ENCODE measurements at regions not wholly inside any gene's neighbourhood (a gene's known extent, or its start where the extent isn't known, plus 50 kb on each side); places are given as distances from the start of the nearest gene placed in this dataset.

DNA sequence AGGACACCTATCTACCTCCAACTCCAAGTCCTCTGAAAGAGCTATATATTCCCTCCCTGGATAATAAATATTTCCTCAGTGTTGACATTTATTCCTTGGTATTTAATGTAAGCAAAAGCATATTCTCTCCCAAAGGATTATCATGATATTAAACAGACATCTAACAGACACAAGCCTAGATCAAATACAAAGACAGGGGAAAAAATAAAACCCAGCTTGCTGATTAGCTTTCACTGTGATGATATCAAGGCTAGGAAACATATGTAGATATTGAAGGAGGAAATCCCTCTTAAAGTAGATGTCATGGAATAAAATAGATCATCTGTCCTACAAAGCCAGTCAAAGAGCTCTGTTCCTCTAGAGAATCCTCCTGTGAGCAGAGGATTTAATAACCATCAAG is 95.2 kb downstream of the CRPPA start:
- Mint-ChIP-seq H3K9me3 (peaks cover 0 to 14% (median 0%) of the 10 kb centered on the region in 11 donors), H3K27ac (no peak overlapping the region), H3K4me1 (no peaks in the 10 kb centered on the region), H3K27me3 (no peaks in the 10 kb centered on the region), H3K36me3 (peaks cover 0 to 5% (median 0%) of the 10 kb centered on the region in 5 donors), H3K4me3 (no peak overlapping the region)
- Histone ChIP-seq H3K9me3 (ENCODE audit: control insufficient read depth in 2 of 3, low read length in 3 of 3) (no peaks in the 10 kb centered on the region), H3K27me3 (ENCODE audit: control insufficient read depth in 2 of 2, insufficient read depth in 2 of 2, low read length in 2 of 2) (no peaks in the 10 kb centered on the region), H3K4me3 (ENCODE audit: low read length) (no peak overlapping the region), H3K4me1 (ENCODE audit: control insufficient read depth in 2 of 2, insufficient read depth in 2 of 2, low read length in 2 of 2) (no peaks in the 10 kb centered on the region), H3K27ac (ENCODE audit: low read depth, low read length) (no peak overlapping the region), H3K36me3 (ENCODE audit: control insufficient read depth in 2 of 3, insufficient read depth in 3 of 3, low read length in 3 of 3) (no peaks in the 10 kb centered on the region)
- no peak for ATAC-seq
- POLR2A ChIA-PET, result no interaction called here
- intact Hi-C loops (cut with micrococcal nuclease), result no loop called here
- CTCF ChIA-PET, result no interaction called here
- DNase-seq, result no peak

DNA sequence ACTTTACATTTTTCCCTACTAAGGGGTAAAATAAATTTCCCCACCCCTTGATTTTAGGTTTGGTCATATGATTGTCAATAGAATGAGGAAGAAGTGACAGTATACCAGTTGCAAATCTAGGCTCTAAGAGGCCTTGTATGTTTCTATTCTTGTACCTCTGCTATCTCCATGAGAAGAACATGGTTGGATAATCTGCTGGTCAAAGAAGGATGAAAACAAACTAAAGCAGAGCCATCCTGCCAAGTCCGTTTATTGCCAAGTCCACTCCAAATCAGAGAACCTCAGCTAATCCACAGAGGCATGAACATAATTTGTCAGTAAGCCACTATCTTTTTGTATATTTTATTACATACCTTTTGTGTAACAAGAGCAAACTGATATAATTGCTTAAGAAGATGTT is 98.0 kb downstream of the CRPPA start:
- Mint-ChIP-seq H3K36me3 (no peaks in the 10 kb centered on the region), H3K27ac (no peak overlapping the region), H3K9me3 (peaks cover 0 to 6% (median 0%) of the 10 kb centered on the region in 11 donors), H3K4me1 (peaks cover 0 to 1% (median 0%) of the 10 kb centered on the region in 7 donors), H3K4me3 (no peak overlapping the region), H3K27me3 (peaks cover 0 to 7% (median 0%) of the 10 kb centered on the region in 5 donors)
- H3K27ac ChIP-seq (ENCODE audit: low read depth, low read length), result no peak overlapping the region
- H3K27me3 ChIP-seq (ENCODE audit: control insufficient read depth in 2 of 2, insufficient read depth in 2 of 2, low read length in 2 of 2), result no peaks in the 10 kb centered on the region
- POLR2A ChIA-PET, result no interaction called here
- no peaks in the 10 kb centered on the region for H3K9me3 ChIP-seq (ENCODE audit: control insufficient read depth in 2 of 3, low read length in 3 of 3)
- intact Hi-C loops (cut with micrococcal nuclease), result no loop called here
- no peak for DNase-seq
- ATAC-seq, result no peak
- no peaks in the 10 kb centered on the region for H3K36me3 ChIP-seq (ENCODE audit: control insufficient read depth in 2 of 3, insufficient read depth in 3 of 3, low read length in 3 of 3)
- CTCF ChIA-PET, result no interaction called here
- H3K4me3 ChIP-seq (ENCODE audit: low read length), result no peak overlapping the region
- no peaks in the 10 kb centered on the region for H3K4me1 ChIP-seq (ENCODE audit: control insufficient read depth in 2 of 2, insufficient read depth in 2 of 2, low read length in 2 of 2)

DNA sequence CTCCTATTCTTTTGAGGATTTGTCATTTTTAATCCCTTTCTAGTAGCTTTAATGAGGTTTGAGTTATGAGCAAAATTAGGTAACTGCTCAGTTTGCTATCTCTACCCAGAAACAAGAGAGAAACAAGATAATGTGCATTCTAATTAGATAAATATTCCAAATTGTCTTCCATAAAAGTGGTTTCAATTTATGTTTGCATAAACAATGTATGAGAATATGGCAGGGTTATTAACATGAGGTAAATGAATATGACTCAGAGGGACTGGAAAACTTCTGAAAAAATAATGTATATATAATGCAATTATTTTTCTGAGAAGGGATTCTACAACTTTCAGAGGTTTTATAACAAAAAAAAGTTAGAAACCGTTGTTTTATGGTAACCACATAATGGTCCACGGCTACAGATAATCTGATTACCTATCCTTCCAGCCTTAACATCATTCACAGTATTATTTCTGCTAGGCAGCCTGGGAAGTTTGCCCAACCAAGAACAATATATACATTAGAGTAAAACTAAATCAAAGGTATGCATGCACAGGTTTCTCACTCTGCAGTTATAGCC is 101.2 kb downstream of the CRPPA start:
- H3K4me1 Mint-ChIP-seq, result peaks cover 0 to 1% (median 0%) of the 10 kb centered on the region in 7 donors
- ChIA-PET CTCF (no interaction called here), POLR2A (no interaction called here)
- no peak overlapping the region for H3K27ac Mint-ChIP-seq
- DNase-seq, result no peak
- H3K9me3 Mint-ChIP-seq, result peaks cover 0 to 4% (median 0%) of the 10 kb centered on the region in 11 donors
- no peaks in the 10 kb centered on the region for H3K27me3 ChIP-seq (ENCODE audit: control insufficient read depth in 2 of 2, insufficient read depth in 2 of 2, low read length in 2 of 2)
- H3K9me3 ChIP-seq (ENCODE audit: control insufficient read depth in 2 of 3, low read length in 3 of 3), result no peaks in the 10 kb centered on the region
- no peak overlapping the region for H3K27ac ChIP-seq (ENCODE audit: low read depth, low read length)
- no peak for ATAC-seq
- no peaks in the 10 kb centered on the region for H3K36me3 Mint-ChIP-seq
- peaks cover 0 to 7% (median 0%) of the 10 kb centered on the region in 5 donors for H3K27me3 Mint-ChIP-seq
- no peaks in the 10 kb centered on the region for H3K4me1 ChIP-seq (ENCODE audit: control insufficient read depth in 2 of 2, insufficient read depth in 2 of 2, low read length in 2 of 2)
- H3K4me3 Mint-ChIP-seq, result no peak overlapping the region
- H3K36me3 ChIP-seq (ENCODE audit: control insufficient read depth in 2 of 3, insufficient read depth in 3 of 3, low read length in 3 of 3), result no peaks in the 10 kb centered on the region
- intact Hi-C loops (cut with micrococcal nuclease), result no loop called here
- no peak overlapping the region for H3K4me3 ChIP-seq (ENCODE audit: low read length)

DNA sequence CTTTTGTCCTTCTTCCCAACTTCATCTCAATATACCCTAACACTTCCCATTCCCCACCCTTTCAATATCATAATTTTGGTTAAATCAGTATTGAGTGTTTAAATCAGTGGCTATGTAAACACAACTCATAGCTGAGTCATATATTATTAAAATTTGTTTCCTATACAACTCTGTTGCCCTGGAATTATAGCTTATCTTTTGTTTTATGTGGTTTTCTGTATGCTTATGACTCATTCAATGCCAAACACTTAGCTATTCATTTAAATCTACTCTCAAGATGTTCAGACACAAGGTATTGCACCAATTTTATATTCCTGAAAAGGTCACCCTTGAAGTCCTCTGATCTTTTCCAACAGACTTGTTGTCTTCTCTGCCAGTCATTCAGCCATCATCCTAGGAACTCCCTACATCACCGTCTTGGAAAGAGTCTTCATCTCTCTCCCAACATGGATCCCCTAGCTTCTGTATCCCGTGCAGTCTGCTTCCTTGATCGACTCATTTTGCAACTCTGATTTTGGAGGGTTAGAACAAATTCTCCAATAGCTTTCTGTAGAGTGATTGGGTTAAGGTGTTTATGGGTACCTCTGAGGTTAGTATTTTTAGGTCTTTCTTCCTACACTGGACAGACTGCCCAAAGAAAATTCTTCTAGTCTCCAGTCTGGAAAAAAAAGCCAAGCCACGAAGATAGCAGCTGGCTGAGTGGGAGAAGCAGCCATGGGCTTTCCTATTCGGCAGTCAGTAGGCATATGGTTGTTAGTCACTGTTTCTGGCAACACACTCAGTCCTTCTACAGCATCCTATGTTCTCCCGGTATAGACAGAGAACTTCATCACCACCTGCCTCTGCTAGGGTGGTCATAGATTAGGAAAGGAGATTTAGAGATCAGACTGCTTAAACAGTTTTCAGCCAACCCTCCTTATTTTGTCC is 102.1 kb downstream of the CRPPA start:
- Mint-ChIP-seq H3K4me1 (peaks cover 0 to 1% (median 0%) of the 10 kb centered on the region in 7 donors), H3K27ac (no peak overlapping the region), H3K9me3 (peaks cover 0 to 4% (median 0%) of the 10 kb centered on the region in 11 donors), H3K4me3 (no peak overlapping the region), H3K27me3 (peaks cover 0 to 7% (median 0%) of the 10 kb centered on the region in 5 donors), H3K36me3 (no peaks in the 10 kb centered on the region)
- DNase-seq, result no peak
- no peak overlapping the region for H3K4me3 ChIP-seq (ENCODE audit: low read length)
- H3K4me1 ChIP-seq (ENCODE audit: control insufficient read depth in 2 of 2, insufficient read depth in 2 of 2, low read length in 2 of 2), result no peaks in the 10 kb centered on the region
- no peaks in the 10 kb centered on the region for H3K27me3 ChIP-seq (ENCODE audit: control insufficient read depth in 2 of 2, insufficient read depth in 2 of 2, low read length in 2 of 2)
- ChIA-PET POLR2A (no interaction called here), CTCF (no interaction called here)
- ATAC-seq, result no peak
- no peaks in the 10 kb centered on the region for H3K9me3 ChIP-seq (ENCODE audit: control insufficient read depth in 2 of 3, low read length in 3 of 3)
- intact Hi-C loops (cut with micrococcal nuclease), result no loop called here
- no peaks in the 10 kb centered on the region for H3K36me3 ChIP-seq (ENCODE audit: control insufficient read depth in 2 of 3, insufficient read depth in 3 of 3, low read length in 3 of 3)
- no peak overlapping the region for H3K27ac ChIP-seq (ENCODE audit: low read depth, low read length)

DNA sequence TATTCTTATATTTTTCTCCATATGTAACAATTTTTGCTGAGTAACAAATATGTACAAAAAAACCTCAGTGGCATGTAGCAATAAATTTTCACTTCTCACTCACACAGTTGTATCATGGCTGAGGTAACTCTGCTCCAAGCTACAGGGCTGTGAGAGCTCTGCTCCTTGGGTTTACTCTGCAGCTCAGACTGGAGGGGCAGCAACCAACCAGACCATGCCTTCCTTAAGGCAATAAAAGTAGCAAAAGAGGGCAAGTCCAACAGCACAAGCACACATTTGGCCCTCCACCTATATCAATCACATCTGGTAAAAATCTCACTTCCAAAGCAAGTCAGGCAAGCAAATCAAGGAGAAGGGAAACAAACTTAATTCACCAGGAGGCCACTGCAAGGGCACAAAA is 102.9 kb downstream of the CRPPA start:
- H3K36me3 Mint-ChIP-seq, result no peaks in the 10 kb centered on the region
- ATAC-seq (no peak), DNase-seq (no peak)
- peaks cover 0 to 1% (median 0%) of the 10 kb centered on the region in 7 donors for H3K4me1 Mint-ChIP-seq
- ChIA-PET POLR2A (no interaction called here), CTCF (no interaction called here)
- intact Hi-C loops (cut with micrococcal nuclease), result no loop called here
- Histone ChIP-seq H3K4me1 (ENCODE audit: control insufficient read depth in 2 of 2, insufficient read depth in 2 of 2, low read length in 2 of 2) (no peaks in the 10 kb centered on the region), H3K27me3 (ENCODE audit: control insufficient read depth in 2 of 2, insufficient read depth in 2 of 2, low read length in 2 of 2) (no peaks in the 10 kb centered on the region), H3K27ac (ENCODE audit: low read depth, low read length) (no peak overlapping the region), H3K4me3 (ENCODE audit: low read length) (no peak overlapping the region), H3K36me3 (ENCODE audit: control insufficient read depth in 2 of 3, insufficient read depth in 3 of 3, low read length in 3 of 3) (no peaks in the 10 kb centered on the region), H3K9me3 (ENCODE audit: control insufficient read depth in 2 of 3, low read length in 3 of 3) (no peaks in the 10 kb centered on the region)
- no peak overlapping the region for H3K27ac Mint-ChIP-seq
- peaks cover 0 to 3% (median 0%) of the 10 kb centered on the region in 11 donors for H3K9me3 Mint-ChIP-seq
- peaks cover 0 to 7% (median 0%) of the 10 kb centered on the region in 5 donors for H3K27me3 Mint-ChIP-seq
- no peak overlapping the region for H3K4me3 Mint-ChIP-seq

DNA sequence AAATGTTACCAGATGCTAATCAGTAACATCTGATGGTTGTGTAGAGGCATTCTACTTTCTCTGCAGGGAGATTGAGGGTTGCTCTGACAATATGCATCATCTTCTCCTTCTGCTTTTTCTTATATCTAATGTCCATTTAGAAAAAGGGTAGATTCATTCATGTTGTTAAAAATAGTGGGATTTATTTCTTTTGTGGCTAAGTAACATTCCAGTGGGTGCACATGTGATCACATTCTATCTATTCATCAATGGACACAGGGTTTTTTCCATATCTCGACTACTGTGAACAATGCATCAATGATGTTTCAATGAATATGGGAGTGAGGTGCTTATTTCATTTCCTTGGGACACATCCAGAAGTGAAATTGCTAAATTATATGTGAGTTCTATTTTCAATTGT is 103.9 kb downstream of the CRPPA start:
- no peak overlapping the region for H3K4me3 ChIP-seq (ENCODE audit: low read length)
- Mint-ChIP-seq H3K4me1 (peaks cover 0 to 1% (median 0%) of the 10 kb centered on the region in 7 donors), H3K36me3 (no peaks in the 10 kb centered on the region), H3K4me3 (no peak overlapping the region), H3K9me3 (peaks cover 0 to 3% (median 0%) of the 10 kb centered on the region in 11 donors), H3K27ac (no peak overlapping the region), H3K27me3 (peaks cover 0 to 7% (median 0%) of the 10 kb centered on the region in 5 donors)
- no peak for ATAC-seq
- ChIA-PET POLR2A (interaction anchor here (0.6 kb wide), 1 partner anchor 14 kb away, joined by 3 read pairs; no protein-coding TSS in a partner anchor), CTCF (no interaction called here)
- no peaks in the 10 kb centered on the region for H3K4me1 ChIP-seq (ENCODE audit: control insufficient read depth in 2 of 2, insufficient read depth in 2 of 2, low read length in 2 of 2)
- no peaks in the 10 kb centered on the region for H3K9me3 ChIP-seq (ENCODE audit: control insufficient read depth in 2 of 3, low read length in 3 of 3)
- no peak overlapping the region for H3K27ac ChIP-seq (ENCODE audit: low read depth, low read length)
- intact Hi-C loops (cut with micrococcal nuclease), result no loop called here
- no peak for DNase-seq
- no peaks in the 10 kb centered on the region for H3K27me3 ChIP-seq (ENCODE audit: control insufficient read depth in 2 of 2, insufficient read depth in 2 of 2, low read length in 2 of 2)
- no peaks in the 10 kb centered on the region for H3K36me3 ChIP-seq (ENCODE audit: control insufficient read depth in 2 of 3, insufficient read depth in 3 of 3, low read length in 3 of 3)
